Suprapubic skin (tissue), 4 donors: ENCODE measurements at regions not wholly inside any gene's neighbourhood (a gene's known extent, or its start where the extent isn't known, plus 50 kb on each side); places are given as distances from the start of the nearest gene placed in this dataset.

Source experiments
- DNase-seq, 2 donors: peaks; one replicate each; pipeline ENCODE4 v3.0.0-alpha.2; 2019; ENCODE audit warnings: low spot score in 2 of 2
- H3K27ac ChIP-seq: fragments of 200-600 bp; sonication (generic); one replicate; pipeline ENCODE4 v1.5.1; 2019
- H3K27me3 ChIP-seq: fragments of 200-600 bp; sonication (generic); one replicate; pipeline ENCODE4 v1.5.1; 2019
- H3K36me3 ChIP-seq: fragments of 200-600 bp; sonication (generic); one replicate; pipeline ENCODE4 v1.5.1; 2019
- H3K4me1 ChIP-seq: fragments of 200-600 bp; sonication (generic); one replicate; pipeline ENCODE4 v1.5.1; 2019
- H3K4me3 ChIP-seq: fragments of 200-600 bp; sonication (generic); one replicate; pipeline ENCODE4 v1.5.1; 2019; ENCODE audit warnings: mild to moderate bottlenecking
- H3K9me3 ChIP-seq: fragments of 200-600 bp; sonication (generic); one replicate; pipeline ENCODE4 v1.5.1; 2019
- CTCF ChIP-seq, 2 donors: fragments of 200-600 bp in 1 of 2; fragments of 450-650 bp in 1 of 2; sonication (generic) in 1 of 2; IDR thresholded peaks; one replicate each; pipeline ENCODE4 v1.5.1; 2016 to 2019; ENCODE audit warnings: antibody characterized with exemption in 2 of 2, mild to moderate bottlenecking in 1 of 2, moderate library complexity in 1 of 2
- EP300 ChIP-seq: sonication (generic); formaldehyde crosslinking; IDR thresholded peaks from one replicate; pipeline ENCODE4 v1.6.1; 2017; ENCODE audit warnings: antibody characterized with exemption
- POLR2A ChIP-seq, 2 donors: fragments of 450-650 bp; IDR thresholded peaks; one replicate each; pipeline ENCODE4 v1.6.1; 2017; ENCODE audit warnings: antibody characterized with exemption in 2 of 2, mild to moderate bottlenecking in 2 of 2, moderate library complexity in 2 of 2
- POLR2AphosphoS5 ChIP-seq, 3 donors: sonication (generic); formaldehyde crosslinking; IDR thresholded peaks; one replicate each; pipeline ENCODE4 v1.6.1; 2017; ENCODE audit warnings: antibody characterized with exemption in 3 of 3
- WGBS: methylation state at CpG from one replicate; pipeline ENCODE4 v1.1.5; 2018; 5-methylcytosine and 5-hydroxymethylcytosine counted together

- H3K4me3 ChIP-seq = no peak overlapping the region
- no peaks in the 10 kb centered on the region for H3K36me3 ChIP-seq
- no peaks in the 10 kb centered on the region for H3K27me3 ChIP-seq
- H3K4me1 ChIP-seq = no peaks in the 10 kb centered on the region
- 80% methylated on average over 2 of the region's 2 CpGs for WGBS
- H3K27ac ChIP-seq = no peak overlapping the region
- no peak for DNase-seq
- H3K9me3 ChIP-seq = no peaks in the 10 kb centered on the region
- TF ChIP-seq EP300 = no peak
- TF ChIP-seq POLR2AphosphoS5 (IDR thresholded peaks at IDR 0.05) = no peak
- TF ChIP-seq CTCF (IDR thresholded peaks at IDR 0.05) = no peak
- no peak for TF ChIP-seq POLR2A (IDR thresholded peaks at IDR 0.05)
Observed at GRCh38 chr20:11721411-11721810, 196.3 kb upstream of the BTBD3 start.

GRCh38 chr20:11724097-11724496 lies 193.6 kb upstream of the BTBD3 start:
- 63% methylated on average over 3 of the region's 3 CpGs for WGBS
- Histone ChIP-seq H3K27me3 (no peaks in the 10 kb centered on the region), H3K4me3 (no peak overlapping the region), H3K27ac (no peak overlapping the region), H3K9me3 (no peaks in the 10 kb centered on the region), H3K36me3 (no peaks in the 10 kb centered on the region), H3K4me1 (no peaks in the 10 kb centered on the region)
- DNase-seq = no peak
- no peak for TF ChIP-seq CTCF (IDR thresholded peaks at IDR 0.05)
- TF ChIP-seq EP300 = no peak
- TF ChIP-seq POLR2AphosphoS5 (IDR thresholded peaks at IDR 0.05) = no peak
- no peak for TF ChIP-seq POLR2A (IDR thresholded peaks at IDR 0.05)

GRCh38 chr20:11726026-11726425 lies 191.7 kb upstream of the BTBD3 start:
- no peak for TF ChIP-seq POLR2A (IDR thresholded peaks at IDR 0.05)
- TF ChIP-seq POLR2AphosphoS5 (IDR thresholded peaks at IDR 0.05) = no peak
- TF ChIP-seq CTCF (IDR thresholded peaks at IDR 0.05) = no peak
- TF ChIP-seq EP300 = no peak

GRCh38 chr20:11727708-11728107 lies 190.0 kb upstream of the BTBD3 start:
- no peak overlapping the region for H3K27ac ChIP-seq
- DNase-seq = no peak
- H3K4me3 ChIP-seq = no peak overlapping the region
- 42% methylated on average over 1 of the region's 1 CpG for WGBS
- no peaks in the 10 kb centered on the region for H3K27me3 ChIP-seq
- peaks cover 9% of the 10 kb centered on the region for H3K9me3 ChIP-seq
- H3K4me1 ChIP-seq = no peaks in the 10 kb centered on the region
- H3K36me3 ChIP-seq = no peaks in the 10 kb centered on the region
- TF ChIP-seq POLR2AphosphoS5 (IDR thresholded peaks at IDR 0.05) = no peak
- no peak for TF ChIP-seq CTCF (IDR thresholded peaks at IDR 0.05)
- TF ChIP-seq EP300 = no peak
- TF ChIP-seq POLR2A (IDR thresholded peaks at IDR 0.05) = no peak

More at GRCh38 chr20:11726026-11726425, 191.7 kb upstream of the BTBD3 start:
- DNase-seq = no peak
- H3K27ac ChIP-seq = no peak overlapping the region
- no peak overlapping the region for H3K4me3 ChIP-seq
- no peaks in the 10 kb centered on the region for H3K27me3 ChIP-seq
- H3K9me3 ChIP-seq = no peaks in the 10 kb centered on the region
- no peaks in the 10 kb centered on the region for H3K4me1 ChIP-seq
- no peaks in the 10 kb centered on the region for H3K36me3 ChIP-seq
- 41% methylated on average over 3 of the region's 3 CpGs for WGBS

- Histone ChIP-seq H3K9me3 (peaks cover 9% of the 10 kb centered on the region), H3K4me3 (no peak overlapping the region), H3K27ac (no peak overlapping the region), H3K27me3 (no peaks in the 10 kb centered on the region), H3K36me3 (no peaks in the 10 kb centered on the region), H3K4me1 (no peaks in the 10 kb centered on the region)
- no peak for DNase-seq
- 38% methylated on average over 2 of the region's 2 CpGs for WGBS
- no peak for TF ChIP-seq CTCF (IDR thresholded peaks at IDR 0.05)
- TF ChIP-seq POLR2AphosphoS5 (IDR thresholded peaks at IDR 0.05) = no peak
- no peak for TF ChIP-seq POLR2A (IDR thresholded peaks at IDR 0.05)
- no peak for TF ChIP-seq EP300
Observed at GRCh38 chr20:11728937-11729336, 188.8 kb upstream of the BTBD3 start.
